HEK293 (cell line): ENCODE measurements at regions not wholly inside any gene's neighbourhood (a gene's known extent, or its start where the extent isn't known, plus 50 kb on each side); places are given as distances from the start of the nearest gene placed in this dataset.

ENCODE experiments used
- GFI1B ChIP-seq: fragments of 450-650 bp; formaldehyde crosslinking; IDR thresholded peaks from 2 replicates; pipeline ENCODE4 v1.5.1; 2016; ENCODE audit warnings: missing biosample characterization, missing genetic modification characterization
- KLF1 ChIP-seq: fragments of 450-650 bp; formaldehyde crosslinking; IDR thresholded peaks from 2 replicates; pipeline ENCODE4 v1.5.1; 2016; ENCODE audit warnings: missing biosample characterization, missing genetic modification characterization
- KLF16 ChIP-seq: fragments of 450-650 bp; formaldehyde crosslinking; IDR thresholded peaks from 2 replicates; pipeline ENCODE4 v1.5.1; 2017; ENCODE audit warnings: missing biosample characterization, missing genetic modification characterization
- TRIM28 ChIP-seq: IDR thresholded peaks from 2 replicates; pipeline ENCODE4 v1.6.1; 2011; ENCODE audit warnings: low read length, control low read depth, borderline replicate concordance
- YY1 ChIP-seq: fragments of 450-650 bp; formaldehyde crosslinking; IDR thresholded peaks from 2 replicates; pipeline ENCODE4 v1.5.1; 2018; ENCODE audit warnings: missing biosample characterization, missing genetic modification characterization
- ZBTB20 ChIP-seq: fragments of 450-650 bp; formaldehyde crosslinking; IDR thresholded peaks from 2 replicates; pipeline ENCODE4 v1.5.1; 2016; ENCODE audit warnings: missing biosample characterization, missing genetic modification characterization
- ZNF114 ChIP-seq: fragments of 450-650 bp; formaldehyde crosslinking; IDR thresholded peaks from 2 replicates; pipeline ENCODE4 v1.5.0; 2017; ENCODE audit warnings: missing biosample characterization, missing genetic modification characterization
- ZNF184 ChIP-seq: fragments of 450-650 bp; IDR thresholded peaks from 2 replicates; pipeline ENCODE4 v1.5.1; 2018; ENCODE audit warnings: missing biosample characterization, mild to moderate bottlenecking, missing genetic modification characterization
- ZNF2 ChIP-seq: fragments of 450-650 bp; formaldehyde crosslinking; IDR thresholded peaks from 2 replicates; pipeline ENCODE4 v1.5.1; 2016; ENCODE audit warnings: missing biosample characterization, missing genetic modification characterization
- ZNF202 ChIP-seq: fragments of 450-650 bp; formaldehyde crosslinking; IDR thresholded peaks from 2 replicates; pipeline ENCODE4 v1.5.1; 2016; ENCODE audit warnings: missing biosample characterization, missing genetic modification characterization, borderline replicate concordance
- ZNF214 ChIP-seq: fragments of 450-650 bp; formaldehyde crosslinking; IDR thresholded peaks from 2 replicates; pipeline ENCODE4 v1.5.1; 2017; ENCODE audit warnings: missing biosample characterization, mild to moderate bottlenecking, missing genetic modification characterization, borderline replicate concordance
- ZNF24 ChIP-seq: fragments of 450-650 bp; formaldehyde crosslinking; IDR thresholded peaks from 2 replicates; pipeline ENCODE4 v1.5.1; 2016; ENCODE audit warnings: missing biosample characterization, missing genetic modification characterization
- ZNF335 ChIP-seq: fragments of 450-650 bp; formaldehyde crosslinking; conservative IDR thresholded peaks from 2 replicates; pipeline ENCODE4 v1.5.1; 2016; ENCODE audit warnings: missing biosample characterization, missing genetic modification characterization
- ZNF423 ChIP-seq: fragments of 450-650 bp; formaldehyde crosslinking; IDR thresholded peaks from 2 replicates; pipeline ENCODE4 v1.5.1; 2016; ENCODE audit warnings: missing biosample characterization, missing genetic modification characterization
- ZNF433 ChIP-seq: fragments of 450-650 bp; formaldehyde crosslinking; IDR thresholded peaks from 2 replicates; pipeline ENCODE4 v1.5.1; 2016; ENCODE audit warnings: missing biosample characterization, missing genetic modification characterization, low read depth
- ZNF473 ChIP-seq: fragments of 450-650 bp; formaldehyde crosslinking; IDR thresholded peaks from 2 replicates; pipeline ENCODE4 v1.5.1; 2017; ENCODE audit warnings: missing biosample characterization, missing genetic modification characterization
- ZNF514 ChIP-seq: fragments of 450-650 bp; formaldehyde crosslinking; IDR thresholded peaks from 2 replicates; pipeline ENCODE4 v1.5.1; 2016; ENCODE audit warnings: missing biosample characterization, missing genetic modification characterization
- ZNF585B ChIP-seq: fragments of 450-650 bp; formaldehyde crosslinking; IDR thresholded peaks from 2 replicates; pipeline ENCODE4 v1.5.1; 2016; ENCODE audit warnings: missing biosample characterization, missing genetic modification characterization
- ZNF596 ChIP-seq: fragments of 450-650 bp; IDR thresholded peaks from 2 replicates; pipeline ENCODE4 v1.5.0; 2018; ENCODE audit warnings: missing biosample characterization, mild to moderate bottlenecking, missing genetic modification characterization, moderate library complexity
- ZNF76 ChIP-seq: fragments of 450-650 bp; formaldehyde crosslinking; IDR thresholded peaks from 2 replicates; pipeline ENCODE4; 2016; ENCODE audit warnings: low read depth, missing biosample characterization, missing genetic modification characterization, borderline replicate concordance
- ZNF830 ChIP-seq: fragments of 450-650 bp; IDR thresholded peaks from 2 replicates; pipeline ENCODE4 v1.5.0; 2018; ENCODE audit warnings: missing biosample characterization, missing genetic modification characterization, low read depth, mild to moderate bottlenecking, moderate library complexity
- ZSCAN30 ChIP-seq: fragments of 450-650 bp; IDR thresholded peaks from 2 replicates; pipeline ENCODE4 v1.5.1; 2018; ENCODE audit warnings: missing biosample characterization, mild to moderate bottlenecking, missing genetic modification characterization, moderate library complexity
- ZXDB ChIP-seq: fragments of 450-650 bp; formaldehyde crosslinking; IDR thresholded peaks from 2 replicates; pipeline ENCODE4 v1.5.1; 2016; ENCODE audit warnings: missing biosample characterization, missing genetic modification characterization
- TF ChIP-seq, protein P1 (sequence below): fragments of 450-650 bp; formaldehyde crosslinking; IDR thresholded peaks from 2 replicates; pipeline ENCODE4 v1.5.1; 2016; ENCODE audit warnings: missing biosample characterization, missing genetic modification characterization
- TF ChIP-seq, protein P2 (sequence below): fragments of 450-650 bp; formaldehyde crosslinking; IDR thresholded peaks from 2 replicates; pipeline ENCODE4 v1.5.1; 2016; ENCODE audit warnings: missing biosample characterization, missing genetic modification characterization
- TF ChIP-seq, protein P3 (sequence below): fragments of 450-650 bp; formaldehyde crosslinking; IDR thresholded peaks from 2 replicates; pipeline ENCODE4 v1.5.1; 2017; ENCODE audit warnings: missing biosample characterization, missing genetic modification characterization
- TF ChIP-seq, protein P4 (sequence below): IDR thresholded peaks from 2 replicates; pipeline ENCODE4 v1.6.1; 2011; ENCODE audit warnings: mild to moderate bottlenecking, low read depth, low read length, borderline replicate concordance
- TF ChIP-seq, protein P5 (sequence below): fragments of 450-650 bp; formaldehyde crosslinking; IDR thresholded peaks from 2 replicates; pipeline ENCODE4 v1.5.1; 2016; ENCODE audit warnings: missing biosample characterization, missing genetic modification characterization

DNA sequence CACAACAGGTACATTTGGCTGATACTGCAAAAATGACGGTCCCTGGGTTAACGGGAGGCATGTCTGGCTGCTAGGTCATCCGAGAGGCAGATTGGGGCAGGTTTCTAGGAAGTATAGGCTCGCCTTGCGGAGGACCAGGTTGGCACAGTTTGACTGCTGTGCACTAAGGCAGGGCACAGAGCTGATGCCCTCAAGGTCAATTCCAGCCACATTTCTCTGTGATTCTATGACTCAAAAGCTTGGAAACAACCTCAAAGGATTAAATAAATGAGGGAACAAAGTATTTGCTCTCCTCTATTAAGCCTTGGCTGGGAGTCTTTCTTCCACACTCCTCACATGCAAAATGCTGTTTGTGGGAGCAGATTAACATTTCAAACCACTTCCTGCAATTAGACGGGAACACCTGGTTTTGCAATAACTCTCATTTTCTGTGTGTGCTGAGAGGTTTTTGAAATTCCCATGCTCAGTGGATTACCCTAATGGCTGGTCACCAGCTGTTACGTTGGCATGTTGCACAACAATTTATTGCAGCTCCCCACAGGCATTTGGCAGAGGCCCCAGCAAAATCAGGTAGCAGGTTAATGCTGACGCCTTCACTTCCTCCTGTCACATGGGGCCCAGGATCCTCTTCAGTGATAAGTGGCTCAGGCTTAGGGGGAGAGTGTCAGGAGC lies 61.0 kb upstream of the PLET1 start (continued):
- TF ChIP-seq, protein P1, sequence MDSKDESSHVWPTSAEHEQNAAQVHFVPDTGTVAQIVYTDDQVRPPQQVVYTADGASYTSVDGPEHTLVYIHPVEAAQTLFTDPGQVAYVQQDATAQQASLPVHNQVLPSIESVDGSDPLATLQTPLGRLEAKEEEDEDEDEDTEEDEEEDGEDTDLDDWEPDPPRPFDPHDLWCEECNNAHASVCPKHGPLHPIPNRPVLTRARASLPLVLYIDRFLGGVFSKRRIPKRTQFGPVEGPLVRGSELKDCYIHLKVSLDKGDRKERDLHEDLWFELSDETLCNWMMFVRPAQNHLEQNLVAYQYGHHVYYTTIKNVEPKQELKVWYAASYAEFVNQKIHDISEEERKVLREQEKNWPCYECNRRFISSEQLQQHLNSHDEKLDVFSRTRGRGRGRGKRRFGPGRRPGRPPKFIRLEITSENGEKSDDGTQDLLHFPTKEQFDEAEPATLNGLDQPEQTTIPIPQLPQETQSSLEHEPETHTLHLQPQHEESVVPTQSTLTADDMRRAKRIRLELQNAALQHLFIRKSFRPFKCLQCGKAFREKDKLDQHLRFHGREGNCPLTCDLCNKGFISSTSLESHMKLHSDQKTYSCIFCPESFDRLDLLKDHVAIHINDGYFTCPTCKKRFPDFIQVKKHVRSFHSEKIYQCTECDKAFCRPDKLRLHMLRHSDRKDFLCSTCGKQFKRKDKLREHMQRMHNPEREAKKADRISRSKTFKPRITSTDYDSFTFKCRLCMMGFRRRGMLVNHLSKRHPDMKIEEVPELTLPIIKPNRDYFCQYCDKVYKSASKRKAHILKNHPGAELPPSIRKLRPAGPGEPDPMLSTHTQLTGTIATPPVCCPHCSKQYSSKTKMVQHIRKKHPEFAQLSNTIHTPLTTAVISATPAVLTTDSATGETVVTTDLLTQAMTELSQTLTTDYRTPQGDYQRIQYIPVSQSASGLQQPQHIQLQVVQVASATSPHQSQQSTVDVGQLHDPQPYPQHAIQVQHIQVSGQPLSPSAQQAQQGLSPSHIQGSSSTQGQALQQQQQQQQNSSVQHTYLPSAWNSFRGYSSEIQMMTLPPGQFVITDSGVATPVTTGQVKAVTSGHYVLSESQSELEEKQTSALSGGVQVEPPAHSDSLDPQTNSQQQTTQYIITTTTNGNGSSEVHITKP (tag by site-specific recombination) = peak; percentile 73
- TF ChIP-seq ZNF214 (tag by site-specific recombination) (no peak), ZNF473 (no peak), ZNF76 (tag by site-specific recombination) (0 out of 2 replicates have a peak, but pooled peaks have one; percentile 26), YY1 (tag by site-specific recombination) (no peak), TRIM28 (no peak), ZNF433 (tag by site-specific recombination) (no peak), GFI1B (tag by site-specific recombination) (peak; percentile 58; the same call in 1 of the 2 replicates), ZNF596 (no peak), ZNF184 (tag by site-specific recombination) (no peak), ZNF423 (tag by site-specific recombination) (no peak), KLF1 (tag by site-specific recombination) (no peak), ZXDB (tag by site-specific recombination) (peak; percentile 66), ZNF585B (tag by site-specific recombination) (no peak), ZNF2 (no peak), ZNF202 (tag by site-specific recombination) (no peak), ZNF830 (no peak), ZNF514 (tag by site-specific recombination) (no peak), ZBTB20 (tag by site-specific recombination) (peak; percentile 13; the same call in 1 of the 2 replicates), ZNF335 (peak; percentile 78), ZNF114 (no peak), ZSCAN30 (0 out of 2 replicates have a peak, but pooled peaks have one; percentile 55), KLF16 (no peak), ZNF24 (peak; percentile 83)
- TF ChIP-seq, protein P2, sequence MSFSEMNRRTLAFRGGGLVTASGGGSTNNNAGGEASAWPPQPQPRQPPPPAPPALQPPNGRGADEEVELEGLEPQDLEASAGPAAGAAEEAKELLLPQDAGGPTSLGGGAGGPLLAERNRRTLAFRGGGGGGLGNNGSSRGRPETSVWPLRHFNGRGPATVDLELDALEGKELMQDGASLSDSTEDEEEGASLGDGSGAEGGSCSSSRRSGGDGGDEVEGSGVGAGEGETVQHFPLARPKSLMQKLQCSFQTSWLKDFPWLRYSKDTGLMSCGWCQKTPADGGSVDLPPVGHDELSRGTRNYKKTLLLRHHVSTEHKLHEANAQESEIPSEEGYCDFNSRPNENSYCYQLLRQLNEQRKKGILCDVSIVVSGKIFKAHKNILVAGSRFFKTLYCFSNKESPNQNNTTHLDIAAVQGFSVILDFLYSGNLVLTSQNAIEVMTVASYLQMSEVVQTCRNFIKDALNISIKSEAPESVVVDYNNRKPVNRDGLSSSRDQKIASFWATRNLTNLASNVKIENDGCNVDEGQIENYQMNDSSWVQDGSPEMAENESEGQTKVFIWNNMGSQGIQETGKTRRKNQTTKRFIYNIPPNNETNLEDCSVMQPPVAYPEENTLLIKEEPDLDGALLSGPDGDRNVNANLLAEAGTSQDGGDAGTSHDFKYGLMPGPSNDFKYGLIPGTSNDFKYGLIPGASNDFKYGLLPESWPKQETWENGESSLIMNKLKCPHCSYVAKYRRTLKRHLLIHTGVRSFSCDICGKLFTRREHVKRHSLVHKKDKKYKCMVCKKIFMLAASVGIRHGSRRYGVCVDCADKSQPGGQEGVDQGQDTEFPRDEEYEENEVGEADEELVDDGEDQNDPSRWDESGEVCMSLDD = no peak
- TF ChIP-seq, protein P3, sequence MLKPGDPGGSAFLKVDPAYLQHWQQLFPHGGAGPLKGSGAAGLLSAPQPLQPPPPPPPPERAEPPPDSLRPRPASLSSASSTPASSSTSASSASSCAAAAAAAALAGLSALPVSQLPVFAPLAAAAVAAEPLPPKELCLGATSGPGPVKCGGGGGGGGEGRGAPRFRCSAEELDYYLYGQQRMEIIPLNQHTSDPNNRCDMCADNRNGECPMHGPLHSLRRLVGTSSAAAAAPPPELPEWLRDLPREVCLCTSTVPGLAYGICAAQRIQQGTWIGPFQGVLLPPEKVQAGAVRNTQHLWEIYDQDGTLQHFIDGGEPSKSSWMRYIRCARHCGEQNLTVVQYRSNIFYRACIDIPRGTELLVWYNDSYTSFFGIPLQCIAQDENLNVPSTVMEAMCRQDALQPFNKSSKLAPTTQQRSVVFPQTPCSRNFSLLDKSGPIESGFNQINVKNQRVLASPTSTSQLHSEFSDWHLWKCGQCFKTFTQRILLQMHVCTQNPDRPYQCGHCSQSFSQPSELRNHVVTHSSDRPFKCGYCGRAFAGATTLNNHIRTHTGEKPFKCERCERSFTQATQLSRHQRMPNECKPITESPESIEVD (tag by site-specific recombination) = peak; percentile 84
- TF ChIP-seq, protein P4, sequence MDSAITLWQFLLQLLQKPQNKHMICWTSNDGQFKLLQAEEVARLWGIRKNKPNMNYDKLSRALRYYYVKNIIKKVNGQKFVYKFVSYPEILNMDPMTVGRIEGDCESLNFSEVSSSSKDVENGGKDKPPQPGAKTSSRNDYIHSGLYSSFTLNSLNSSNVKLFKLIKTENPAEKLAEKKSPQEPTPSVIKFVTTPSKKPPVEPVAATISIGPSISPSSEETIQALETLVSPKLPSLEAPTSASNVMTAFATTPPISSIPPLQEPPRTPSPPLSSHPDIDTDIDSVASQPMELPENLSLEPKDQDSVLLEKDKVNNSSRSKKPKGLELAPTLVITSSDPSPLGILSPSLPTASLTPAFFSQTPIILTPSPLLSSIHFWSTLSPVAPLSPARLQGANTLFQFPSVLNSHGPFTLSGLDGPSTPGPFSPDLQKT = no peak
- TF ChIP-seq, protein P5, sequence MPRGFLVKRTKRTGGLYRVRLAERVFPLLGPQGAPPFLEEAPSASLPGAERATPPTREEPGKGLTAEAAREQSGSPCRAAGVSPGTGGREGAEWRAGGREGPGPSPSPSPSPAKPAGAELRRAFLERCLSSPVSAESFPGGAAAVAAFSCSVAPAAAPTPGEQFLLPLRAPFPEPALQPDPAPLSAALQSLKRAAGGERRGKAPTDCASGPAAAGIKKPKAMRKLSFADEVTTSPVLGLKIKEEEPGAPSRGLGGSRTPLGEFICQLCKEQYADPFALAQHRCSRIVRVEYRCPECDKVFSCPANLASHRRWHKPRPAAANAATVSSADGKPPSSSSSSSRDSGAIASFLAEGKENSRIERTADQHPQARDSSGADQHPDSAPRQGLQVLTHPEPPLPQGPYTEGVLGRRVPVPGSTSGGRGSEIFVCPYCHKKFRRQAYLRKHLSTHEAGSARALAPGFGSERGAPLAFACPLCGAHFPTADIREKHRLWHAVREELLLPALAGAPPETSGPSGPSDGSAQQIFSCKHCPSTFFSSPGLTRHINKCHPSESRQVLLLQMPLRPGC (tag by site-specific recombination) = peak; percentile 97
